Stimulated activated naive CD8-positive, alpha-beta T cell treated with anti-CD3 and anti-CD28 coated beads, Interleukin-15, Interleukin-2, amounts not matched to agents 100 ng/mL and 50 ng/mL, for 24 hours (primary cell): ENCODE measurements at regions not wholly inside any gene's neighbourhood (a gene's known extent, or its start where the extent isn't known, plus 50 kb on each side); places are given as distances from the start of the nearest gene placed in this dataset.

ENCODE experiments used
- H3K27ac Mint-ChIP-seq: one replicate; pipeline ENCODE4 v1.8.0; 2021; ENCODE audit warnings: mild to moderate bottlenecking, mixed read lengths
- H3K27me3 Mint-ChIP-seq: one replicate; pipeline ENCODE4 v1.8.0; 2021; ENCODE audit warnings: mixed read lengths
- H3K36me3 Mint-ChIP-seq: one replicate; pipeline ENCODE4 v1.8.0; 2021; ENCODE audit warnings: low read depth, mixed read lengths
- H3K4me1 Mint-ChIP-seq: one replicate; pipeline ENCODE4 v1.8.0; 2021; ENCODE audit warnings: low read depth, mixed read lengths
- H3K4me3 Mint-ChIP-seq: one replicate; pipeline ENCODE4 v1.8.0; 2021; ENCODE audit warnings: mild to moderate bottlenecking, mixed read lengths
- H3K9me3 Mint-ChIP-seq: one replicate; pipeline ENCODE4 v1.8.0; 2021; ENCODE audit warnings: mixed read lengths

- Mint-ChIP-seq H3K27me3 (peaks cover 27% of the 10 kb centered on the region), H3K36me3 (no peaks in the 10 kb centered on the region), H3K27ac (no peak overlapping the region), H3K9me3 (no peaks in the 10 kb centered on the region), H3K4me1 (no peaks in the 10 kb centered on the region), H3K4me3 (no peak overlapping the region)
These were observed 515.1 kb downstream of the BRD1 start for GRCh38 chr22:49312601-49313000.

GRCh38 chr22:49310354-49310753 is 517.3 kb downstream of the BRD1 start:
- Mint-ChIP-seq H3K36me3 (no peaks in the 10 kb centered on the region), H3K4me3 (no peak overlapping the region), H3K4me1 (no peaks in the 10 kb centered on the region), H3K27ac (no peak overlapping the region), H3K27me3 (peaks cover 18% of the 10 kb centered on the region), H3K9me3 (no peaks in the 10 kb centered on the region)

- H3K9me3 Mint-ChIP-seq: no peaks in the 10 kb centered on the region
- no peaks in the 10 kb centered on the region for H3K36me3 Mint-ChIP-seq
- no peak overlapping the region for H3K27ac Mint-ChIP-seq
- no peaks in the 10 kb centered on the region for H3K4me1 Mint-ChIP-seq
- no peak overlapping the region for H3K4me3 Mint-ChIP-seq
- H3K27me3 Mint-ChIP-seq: peaks cover 18% of the 10 kb centered on the region
These were observed 519.4 kb downstream of the BRD1 start for GRCh38 chr22:49308300-49308699.

- H3K36me3 Mint-ChIP-seq: no peaks in the 10 kb centered on the region
- no peaks in the 10 kb centered on the region for H3K9me3 Mint-ChIP-seq
- H3K4me1 Mint-ChIP-seq: no peaks in the 10 kb centered on the region
- H3K27ac Mint-ChIP-seq: no peak overlapping the region
- H3K4me3 Mint-ChIP-seq: no peak overlapping the region
- H3K27me3 Mint-ChIP-seq: peaks cover 18% of the 10 kb centered on the region
These were observed 519.8 kb downstream of the BRD1 start for GRCh38 chr22:49307870-49308269.

- H3K27ac Mint-ChIP-seq: no peak overlapping the region
- H3K36me3 Mint-ChIP-seq: no peaks in the 10 kb centered on the region
- peaks cover 17% of the 10 kb centered on the region for H3K27me3 Mint-ChIP-seq
- H3K9me3 Mint-ChIP-seq: no peaks in the 10 kb centered on the region
- no peaks in the 10 kb centered on the region for H3K4me1 Mint-ChIP-seq
- no peak overlapping the region for H3K4me3 Mint-ChIP-seq
These were observed 520.2 kb downstream of the BRD1 start for GRCh38 chr22:49307481-49307830.

GRCh38 chr22:49306632-49307480 is 520.8 kb downstream of the BRD1 start:
- peaks cover 14% of the 10 kb centered on the region for H3K27me3 Mint-ChIP-seq
- no peaks in the 10 kb centered on the region for H3K9me3 Mint-ChIP-seq
- no peak overlapping the region for H3K4me3 Mint-ChIP-seq
- no peak overlapping the region for H3K27ac Mint-ChIP-seq
- no peaks in the 10 kb centered on the region for H3K4me1 Mint-ChIP-seq
- no peaks in the 10 kb centered on the region for H3K36me3 Mint-ChIP-seq

GRCh38 chr22:49305966-49306631 is 521.6 kb downstream of the BRD1 start:
- peaks cover 14% of the 10 kb centered on the region for H3K27me3 Mint-ChIP-seq
- H3K27ac Mint-ChIP-seq: no peak overlapping the region
- no peaks in the 10 kb centered on the region for H3K9me3 Mint-ChIP-seq
- no peaks in the 10 kb centered on the region for H3K4me1 Mint-ChIP-seq
- H3K36me3 Mint-ChIP-seq: no peaks in the 10 kb centered on the region
- H3K4me3 Mint-ChIP-seq: no peak overlapping the region

- Mint-ChIP-seq H3K4me1 (no peaks in the 10 kb centered on the region), H3K27me3 (peaks cover 17% of the 10 kb centered on the region), H3K4me3 (no peak overlapping the region), H3K9me3 (no peaks in the 10 kb centered on the region), H3K27ac (no peak overlapping the region), H3K36me3 (no peaks in the 10 kb centered on the region)
These were observed 522.3 kb downstream of the BRD1 start for GRCh38 chr22:49305214-49305965.

- Mint-ChIP-seq H3K36me3 (no peaks in the 10 kb centered on the region), H3K9me3 (no peaks in the 10 kb centered on the region), H3K27me3 (peaks cover 9% of the 10 kb centered on the region), H3K4me1 (no peaks in the 10 kb centered on the region), H3K27ac (no peak overlapping the region), H3K4me3 (no peak overlapping the region)
These were observed 523.8 kb downstream of the BRD1 start for GRCh38 chr22:49303781-49304461.

- no peaks in the 10 kb centered on the region for H3K9me3 Mint-ChIP-seq
- no peaks in the 10 kb centered on the region for H3K36me3 Mint-ChIP-seq
- H3K4me1 Mint-ChIP-seq: no peaks in the 10 kb centered on the region
- no peak overlapping the region for H3K4me3 Mint-ChIP-seq
- no peak overlapping the region for H3K27ac Mint-ChIP-seq
- H3K27me3 Mint-ChIP-seq: peaks cover 9% of the 10 kb centered on the region
These were observed 524.5 kb downstream of the BRD1 start for GRCh38 chr22:49303061-49303735.

- Mint-ChIP-seq H3K27me3 (peaks cover 4% of the 10 kb centered on the region), H3K36me3 (no peaks in the 10 kb centered on the region), H3K27ac (no peak overlapping the region), H3K4me3 (no peak overlapping the region), H3K4me1 (no peaks in the 10 kb centered on the region), H3K9me3 (no peaks in the 10 kb centered on the region)
These were observed 525.1 kb downstream of the BRD1 start for GRCh38 chr22:49302530-49302929.

GRCh38 chr22:49302150-49302460 is 525.6 kb downstream of the BRD1 start:
- H3K9me3 Mint-ChIP-seq: no peaks in the 10 kb centered on the region
- no peak overlapping the region for H3K27ac Mint-ChIP-seq
- H3K27me3 Mint-ChIP-seq: peaks cover 3% of the 10 kb centered on the region
- H3K4me3 Mint-ChIP-seq: no peak overlapping the region
- no peaks in the 10 kb centered on the region for H3K4me1 Mint-ChIP-seq
- no peaks in the 10 kb centered on the region for H3K36me3 Mint-ChIP-seq

- H3K36me3 Mint-ChIP-seq: no peaks in the 10 kb centered on the region
These were observed 526.1 kb downstream of the BRD1 start for GRCh38 chr22:49301398-49302149.

GRCh38 chr22:49300951-49301397 is 526.7 kb downstream of the BRD1 start:
- H3K4me3 Mint-ChIP-seq: no peak overlapping the region
- no peak overlapping the region for H3K27ac Mint-ChIP-seq
- H3K27me3 Mint-ChIP-seq: peaks cover 3% of the 10 kb centered on the region

More at GRCh38 chr22:49301398-49302149, 526.1 kb downstream of the BRD1 start:
- H3K27ac Mint-ChIP-seq: no peak overlapping the region
- H3K4me1 Mint-ChIP-seq: no peaks in the 10 kb centered on the region
- H3K4me3 Mint-ChIP-seq: no peak overlapping the region
- no peaks in the 10 kb centered on the region for H3K9me3 Mint-ChIP-seq
- H3K27me3 Mint-ChIP-seq: peaks cover 3% of the 10 kb centered on the region

More at GRCh38 chr22:49300951-49301397, 526.7 kb downstream of the BRD1 start:
- no peaks in the 10 kb centered on the region for H3K9me3 Mint-ChIP-seq
- H3K36me3 Mint-ChIP-seq: no peaks in the 10 kb centered on the region
- no peaks in the 10 kb centered on the region for H3K4me1 Mint-ChIP-seq
